GM19351 (cell line): ENCODE measurements at regions not wholly inside any gene's neighbourhood (a gene's known extent, or its start where the extent isn't known, plus 50 kb on each side); places are given as distances from the start of the nearest gene placed in this dataset.
"Not testable (repeated sequence)": the region's sequence is repeated elsewhere in the genome, so short reads cannot be mapped to it uniquely, and the experiment has no call there.

ENCODE experiments used
- ATAC-seq: cut with Tn5 transposase; IDR thresholded peaks from one replicate; pipeline ENCODE4 v1.9.1; 2021; ENCODE audit warnings: mild to moderate bottlenecking, moderate library complexity; ENCODE audit not compliant: unreplicated experiment

DNA sequence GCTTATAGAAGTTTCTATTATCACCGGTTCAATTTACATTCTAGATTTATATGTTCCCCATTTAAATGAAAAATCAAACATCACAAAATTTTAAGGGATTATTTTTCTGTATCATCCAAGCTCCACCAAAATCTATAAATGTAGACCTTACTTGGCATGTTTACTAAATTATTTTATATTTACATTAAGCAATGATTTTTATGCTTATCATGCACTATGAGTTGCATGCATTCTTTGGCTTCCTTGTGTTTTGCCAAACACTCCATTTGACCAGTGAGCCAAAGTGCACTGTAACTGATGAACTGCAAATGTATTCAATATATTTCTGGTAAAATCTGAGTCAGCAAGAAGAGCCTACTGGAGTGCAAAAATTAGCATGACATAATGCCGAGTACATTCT is 595.5 kb upstream of the PCDH7 start:
- ATAC-seq: not testable (repeated sequence)

DNA sequence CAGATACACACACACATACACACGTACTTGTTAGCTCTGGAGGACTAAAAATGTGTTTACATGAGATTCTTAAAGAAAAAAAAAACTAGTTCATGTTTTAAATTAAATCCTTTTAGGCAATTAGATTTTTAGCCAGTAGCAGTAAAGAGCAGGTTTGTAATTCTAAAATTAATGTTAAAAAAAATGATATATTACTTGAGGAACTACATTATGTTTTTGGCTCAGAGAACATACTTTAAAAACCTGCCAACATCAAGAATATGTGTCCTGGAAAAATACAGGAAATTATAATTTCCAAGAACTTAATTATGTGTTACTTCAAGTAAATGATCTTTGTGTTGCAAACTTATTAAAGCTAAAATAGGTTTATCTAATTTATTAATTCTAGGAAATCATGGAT is 594.3 kb upstream of the PCDH7 start:
- ATAC-seq: no peak

DNA sequence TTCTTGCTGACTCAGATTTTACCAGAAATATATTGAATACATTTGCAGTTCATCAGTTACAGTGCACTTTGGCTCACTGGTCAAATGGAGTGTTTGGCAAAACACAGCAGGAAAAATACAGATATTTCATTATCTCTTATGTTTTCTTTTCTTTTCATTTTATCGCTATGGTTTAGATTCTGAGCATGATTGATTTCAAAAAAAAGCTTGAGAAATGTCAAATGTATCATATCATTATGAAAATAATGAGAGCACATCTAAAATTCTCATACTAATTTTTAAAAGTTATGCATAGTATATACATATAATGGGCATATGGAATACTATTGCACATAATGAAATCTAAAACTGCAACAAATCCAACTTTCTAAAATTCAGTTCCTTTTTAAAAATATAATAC is 593.8 kb upstream of the PCDH7 start:
- ATAC-seq: no peak

DNA sequence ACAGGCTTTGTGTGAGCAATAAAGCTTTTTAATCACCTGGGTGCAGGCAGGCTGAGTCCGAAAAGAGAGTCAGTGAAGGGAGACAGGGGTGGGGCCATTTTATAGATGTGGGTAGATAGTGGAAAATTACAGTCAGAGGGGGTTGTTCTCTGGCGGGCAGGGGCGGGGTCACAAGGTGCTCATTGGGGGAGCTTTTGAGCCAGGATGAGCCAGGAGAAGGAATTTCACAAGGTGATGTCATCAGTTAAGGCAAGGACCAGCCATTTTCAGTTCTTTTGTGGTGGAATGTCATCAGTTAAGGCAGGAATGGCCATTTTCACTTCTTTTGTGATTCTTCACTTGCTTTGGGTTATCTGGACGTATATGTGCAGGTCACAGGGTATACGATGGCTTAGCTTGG is 571.3 kb upstream of the PCDH7 start:
- not testable (repeated sequence) for ATAC-seq

DNA sequence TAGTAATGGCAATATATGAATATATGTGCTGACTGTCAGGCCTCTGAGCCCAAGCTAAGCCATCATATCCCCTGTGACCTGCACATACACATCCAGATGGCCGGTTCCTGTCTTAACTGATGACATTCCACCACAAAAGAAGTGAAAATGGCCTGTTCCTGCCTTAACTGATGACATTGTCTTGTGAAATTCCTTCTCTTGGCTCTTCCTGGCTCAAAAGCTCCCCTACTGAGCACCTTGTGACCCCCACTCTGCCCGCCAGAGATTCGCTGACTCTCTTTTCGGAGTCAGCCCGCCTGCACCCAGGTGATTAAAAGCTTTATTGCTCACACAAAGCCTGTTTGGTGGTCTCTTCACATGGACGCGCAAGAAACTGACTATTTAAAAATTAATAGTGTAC is 570.6 kb upstream of the PCDH7 start:
- not testable (repeated sequence) for ATAC-seq

DNA sequence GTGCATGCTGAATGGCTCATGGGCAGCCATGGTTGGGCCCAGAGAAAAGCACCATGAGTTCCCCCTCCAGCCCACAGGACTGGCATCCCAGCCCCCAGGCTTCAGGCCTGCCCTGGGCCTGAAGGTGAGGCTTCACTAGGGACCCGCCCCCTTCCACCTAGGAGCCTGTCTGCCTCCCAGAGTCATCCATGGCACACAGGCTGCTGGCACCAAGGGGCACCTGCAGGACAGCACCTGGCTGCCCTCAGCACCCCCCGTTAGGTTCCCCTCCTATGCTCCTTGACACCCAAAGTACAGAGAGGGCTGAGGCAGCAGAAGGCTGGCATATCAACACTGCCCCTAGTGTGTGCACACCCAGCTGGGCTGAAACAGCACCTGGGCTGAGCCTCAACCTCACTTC is 566.7 kb upstream of the PCDH7 start:
- ATAC-seq: no peak

DNA sequence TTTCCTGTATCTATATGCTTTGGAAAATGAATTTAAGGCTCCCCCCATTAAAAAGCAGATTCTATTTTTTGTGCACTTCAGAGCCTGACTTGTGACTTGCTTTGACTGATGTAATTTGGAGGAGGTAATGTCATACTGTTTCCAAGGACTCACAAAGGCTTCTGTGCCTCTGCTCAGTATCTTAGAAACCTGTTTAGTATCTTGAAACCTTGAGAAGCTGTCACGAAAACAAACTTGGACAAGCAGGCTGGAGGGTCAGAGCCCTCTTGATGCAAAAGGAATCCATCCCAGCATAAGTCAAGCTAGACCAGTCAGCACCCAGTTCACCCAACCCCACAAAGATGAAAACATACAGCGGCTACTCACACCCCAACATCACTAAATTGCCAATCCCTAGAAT is 560.0 kb upstream of the PCDH7 start:
- ATAC-seq: no peak

DNA sequence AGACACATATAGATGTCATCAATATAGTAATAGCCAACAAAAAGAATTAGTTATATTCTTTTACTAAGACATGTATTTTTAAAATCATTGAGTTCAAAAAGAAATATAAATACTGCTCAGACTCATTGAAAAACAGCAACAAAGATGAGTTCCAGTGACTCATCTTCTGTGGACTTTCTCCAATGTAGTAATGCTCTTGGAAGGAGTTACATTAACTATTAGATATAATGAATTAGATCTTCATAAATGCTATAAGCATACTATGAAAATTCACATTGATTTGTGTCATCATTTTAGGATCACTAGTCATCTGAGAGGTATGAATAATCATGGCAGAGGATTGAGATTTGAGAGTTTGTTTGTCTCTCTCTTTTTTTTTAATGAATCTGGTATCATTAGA is 547.8 kb upstream of the PCDH7 start:
- no peak for ATAC-seq

DNA sequence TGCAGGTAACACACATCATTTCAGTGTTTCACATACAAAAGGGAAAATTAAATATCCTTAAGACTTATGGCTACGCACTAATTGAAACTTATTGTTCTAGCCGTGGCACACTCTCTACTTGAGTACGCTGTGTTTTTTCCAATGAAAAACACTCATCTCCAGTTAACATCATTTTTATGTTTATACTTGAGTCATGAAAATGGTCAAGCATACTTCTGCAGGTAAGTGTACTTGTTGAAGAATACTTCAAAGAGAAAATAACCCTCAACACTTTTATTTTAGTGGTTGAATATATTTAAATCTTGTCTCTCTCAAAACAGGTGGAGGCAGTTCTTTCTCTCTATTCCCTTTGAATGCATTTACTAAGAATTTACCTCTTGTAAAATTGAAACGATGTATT is 538.7 kb upstream of the PCDH7 start:
- no peak for ATAC-seq

DNA sequence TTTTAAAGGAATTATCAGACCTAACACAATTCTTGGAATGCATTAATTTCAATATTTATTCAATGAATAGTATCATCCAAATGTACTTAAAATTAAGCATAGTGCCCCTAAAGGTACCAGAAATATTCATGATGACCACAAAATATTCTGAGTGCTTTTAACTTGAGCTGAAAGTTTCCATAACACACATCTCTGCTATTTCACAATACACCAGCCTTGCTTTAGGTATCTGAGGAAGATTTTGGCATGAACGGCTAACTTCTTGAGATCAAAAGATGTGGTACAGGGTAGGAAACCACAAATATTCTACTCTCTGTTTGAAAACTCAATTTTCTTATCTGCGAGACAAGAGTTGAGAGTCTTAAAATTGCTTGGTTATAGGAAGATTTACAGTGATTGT is 538.3 kb upstream of the PCDH7 start:
- no peak for ATAC-seq

DNA sequence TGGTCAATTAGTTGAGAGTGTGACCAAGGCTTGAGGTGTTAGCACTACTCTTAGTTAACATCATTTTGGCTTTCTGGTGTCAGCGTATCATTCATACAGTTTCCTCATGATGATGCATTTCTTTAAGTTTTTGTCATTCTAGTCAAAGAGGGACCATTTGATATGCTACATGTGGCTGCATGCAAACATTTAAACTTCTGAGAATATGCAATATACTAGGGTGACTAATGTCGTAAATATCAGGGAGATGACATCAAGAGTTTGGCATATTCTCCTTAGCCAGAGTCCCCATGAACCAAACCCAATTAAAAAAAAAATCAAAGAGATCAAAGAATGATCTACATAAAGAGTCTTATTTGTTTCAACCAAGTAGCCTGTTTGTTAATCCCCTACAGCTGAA is 537.4 kb upstream of the PCDH7 start:
- ATAC-seq: no peak

DNA sequence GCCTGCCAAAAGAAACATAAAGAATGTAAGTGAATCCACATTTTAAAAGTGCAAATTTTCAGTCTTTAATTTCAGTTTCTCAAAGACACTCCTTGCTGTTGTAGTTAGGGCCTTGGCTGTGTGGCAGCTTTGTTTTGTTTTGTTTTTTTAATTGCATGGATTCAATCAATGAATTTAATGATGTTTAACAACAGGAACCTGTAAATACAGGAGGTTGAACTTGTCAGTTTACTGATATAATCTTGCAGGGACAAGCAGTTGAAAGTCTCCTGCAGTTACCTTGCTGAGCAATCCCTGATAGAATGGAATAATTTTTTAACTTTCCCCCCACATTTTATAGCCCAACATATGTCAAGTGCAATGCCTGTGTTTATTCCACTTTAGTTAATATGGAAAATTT is 528.3 kb upstream of the PCDH7 start:
- no peak for ATAC-seq

DNA sequence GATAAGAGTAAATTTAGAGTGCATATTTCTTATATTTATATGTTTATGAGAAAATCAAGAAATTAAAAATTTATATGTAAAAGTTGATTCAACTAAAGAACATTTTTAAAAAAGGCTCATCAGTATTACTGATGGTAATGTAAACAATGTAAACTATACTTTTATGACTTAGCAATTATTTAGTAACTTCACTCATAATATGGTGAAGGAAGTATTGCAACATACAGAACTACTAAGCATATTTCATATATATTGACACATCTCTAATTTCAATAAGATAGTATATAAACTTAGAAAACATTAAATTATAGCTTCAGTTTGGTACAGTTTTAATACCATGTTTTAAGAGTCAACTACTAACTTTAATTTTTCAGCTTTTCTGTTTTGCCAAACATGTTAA is 512.8 kb upstream of the PCDH7 start:
- ATAC-seq: no peak

DNA sequence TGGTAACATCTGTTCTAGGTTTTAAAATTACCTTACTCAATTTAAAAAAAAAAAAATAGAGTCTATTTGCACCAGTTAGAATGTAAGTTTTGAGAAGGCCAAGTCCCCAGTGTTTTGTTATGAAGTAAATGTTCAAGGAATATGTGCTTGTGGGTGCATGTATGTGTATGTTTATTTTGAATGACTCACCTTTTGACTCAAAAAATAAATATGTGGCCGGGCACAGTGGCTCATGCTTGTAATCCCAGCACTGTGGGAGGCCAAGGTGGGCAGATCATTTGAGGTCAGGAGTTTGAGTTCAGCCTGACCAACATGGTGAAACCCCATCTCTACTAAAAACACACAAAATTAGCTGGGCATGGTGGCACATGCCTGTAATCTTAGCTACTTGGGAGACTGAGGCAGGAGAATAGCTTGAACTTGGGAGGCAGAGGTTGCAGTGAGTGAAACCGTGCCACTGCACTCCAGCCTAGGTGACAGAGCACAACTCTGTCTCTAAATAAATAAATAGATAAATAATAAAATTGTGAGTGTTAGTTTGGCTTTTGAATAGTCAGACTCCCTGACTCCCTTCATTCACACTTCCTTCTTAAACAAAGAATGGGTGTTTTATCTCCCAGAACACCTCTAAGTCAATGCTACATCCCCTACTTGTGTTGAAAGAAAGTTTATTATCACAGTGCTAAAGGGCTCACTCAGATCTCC is 511.3 kb upstream of the PCDH7 start:
- ATAC-seq: no peak

DNA sequence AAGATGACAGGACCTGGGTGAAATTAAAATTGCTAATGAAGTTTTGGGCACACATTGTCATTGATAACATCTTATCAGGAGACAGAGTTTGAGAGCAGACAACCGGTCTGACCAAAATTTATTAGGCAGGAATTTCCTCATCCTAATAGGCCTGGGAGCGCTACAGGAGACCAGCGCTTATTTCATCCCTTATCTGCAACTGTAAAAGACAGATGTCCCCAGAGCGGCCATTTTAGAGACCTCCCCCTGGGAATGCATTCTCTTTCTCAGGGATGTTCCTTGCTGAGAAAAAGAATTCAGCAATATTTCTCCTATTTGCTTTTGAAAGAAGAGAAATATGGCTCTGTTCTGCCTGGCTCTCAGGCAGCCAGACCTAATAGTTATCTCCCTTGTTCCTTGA is 504.2 kb upstream of the PCDH7 start:
- ATAC-seq: not testable (repeated sequence)

DNA sequence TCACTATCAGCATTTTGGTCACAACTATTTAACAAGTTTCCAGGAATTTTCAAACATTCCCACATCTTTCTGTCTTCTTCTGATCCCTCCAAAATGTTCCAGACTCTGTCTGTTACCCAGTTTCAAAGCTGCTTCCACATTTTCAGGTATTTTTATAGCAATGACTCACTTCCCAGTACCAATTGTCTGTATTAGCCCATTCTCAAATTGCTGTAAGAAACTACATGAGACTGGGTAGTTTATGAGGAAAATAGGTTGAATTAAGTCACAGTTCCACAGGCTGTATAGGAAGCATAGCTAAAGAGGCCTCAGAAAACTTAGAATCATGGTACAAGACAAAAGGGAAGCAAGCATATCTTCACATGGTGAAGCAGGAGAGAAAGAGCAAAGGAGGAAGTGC is 475.0 kb upstream of the PCDH7 start:
- ATAC-seq: no peak

DNA sequence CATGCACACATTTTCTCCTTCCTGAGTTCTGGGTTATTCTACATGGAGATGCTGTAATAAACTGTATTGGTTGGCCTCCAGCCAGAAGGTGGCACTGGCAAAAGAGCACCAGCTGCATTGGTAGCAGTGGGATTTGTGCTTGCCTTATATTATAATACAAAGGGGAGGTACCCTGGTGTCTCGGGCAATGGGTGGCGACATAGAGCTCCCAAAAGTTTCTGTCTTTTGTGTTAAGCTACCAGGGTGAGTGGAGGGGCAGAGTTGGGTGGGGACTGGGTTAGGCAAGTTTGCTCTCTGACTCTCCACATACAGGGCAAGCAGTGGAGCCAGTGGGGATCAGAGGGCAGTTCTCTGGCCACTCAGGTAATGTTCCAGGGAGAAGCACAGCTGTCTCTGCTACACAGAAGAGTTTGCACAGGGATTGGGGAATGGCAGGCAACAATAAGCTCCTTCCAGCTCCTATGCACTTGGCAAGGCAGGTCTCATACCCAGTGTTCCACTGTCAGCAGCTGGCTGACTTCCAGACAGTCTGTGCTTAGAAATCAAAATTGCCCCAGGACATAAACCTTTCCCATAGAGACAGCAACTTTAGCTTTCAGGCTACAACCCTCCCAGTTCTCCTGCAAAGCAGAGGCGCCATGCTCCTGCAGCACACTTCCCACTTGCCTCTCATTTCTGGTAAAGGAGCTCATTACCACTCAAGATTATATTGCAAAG is 463.9 kb upstream of the PCDH7 start:
- ATAC-seq: no peak

DNA sequence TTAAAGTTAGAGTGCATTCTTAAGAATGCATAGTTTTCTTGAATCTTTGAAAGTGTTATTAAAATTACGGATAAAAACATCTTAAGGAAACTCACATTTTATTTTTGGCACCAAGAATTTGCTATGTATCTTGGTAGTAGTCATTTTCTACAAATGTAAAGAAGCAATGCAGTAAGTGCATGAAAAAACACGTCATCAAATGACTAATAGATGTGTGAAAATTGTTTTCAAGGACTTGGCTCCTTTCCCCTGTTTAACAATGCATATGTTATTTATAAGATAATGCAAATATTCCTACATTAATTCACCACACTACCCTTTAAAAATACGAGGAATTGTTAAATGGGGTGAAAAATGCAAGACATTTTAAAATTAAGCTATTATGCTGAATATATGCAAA is 461.2 kb upstream of the PCDH7 start:
- no peak for ATAC-seq

DNA sequence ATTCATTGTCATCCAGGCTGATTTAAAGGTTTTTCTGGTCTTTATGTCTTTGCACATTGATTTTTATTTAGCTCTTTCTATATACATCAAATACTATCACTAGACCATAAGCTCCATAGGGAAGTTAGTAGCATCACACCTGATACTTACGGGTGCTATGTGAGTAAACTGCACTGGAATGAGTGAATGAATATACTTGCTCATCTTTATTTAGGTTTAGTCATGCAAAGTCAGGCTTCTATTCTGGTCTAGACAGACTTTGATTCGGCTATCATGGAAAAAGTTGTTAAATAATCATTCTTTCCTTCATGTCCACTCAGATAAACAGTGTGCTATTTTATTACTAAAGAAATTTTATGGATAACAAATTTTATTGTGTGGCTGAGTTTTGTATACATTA is 457.8 kb upstream of the PCDH7 start:
- no peak for ATAC-seq

DNA sequence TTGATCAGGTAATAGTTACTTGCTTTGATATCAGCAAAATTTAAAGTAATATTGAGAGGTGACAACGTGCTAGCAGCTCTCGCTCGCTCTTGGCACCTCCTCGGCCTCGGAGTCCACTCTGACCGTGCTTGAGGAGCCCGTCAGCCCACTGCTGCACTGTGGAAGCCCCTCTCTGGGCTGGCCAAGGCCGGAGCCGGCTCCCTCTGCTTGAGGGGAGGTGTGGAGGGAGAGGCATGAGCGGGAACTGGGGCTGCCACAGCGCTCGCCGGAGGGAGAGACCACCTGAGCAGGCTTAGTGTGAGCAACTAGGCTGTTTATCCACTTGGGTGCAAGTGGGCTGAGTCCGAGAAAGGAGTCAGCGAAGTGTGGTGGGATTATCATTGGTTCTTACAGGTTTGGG is 455.7 kb upstream of the PCDH7 start:
- no peak for ATAC-seq

DNA sequence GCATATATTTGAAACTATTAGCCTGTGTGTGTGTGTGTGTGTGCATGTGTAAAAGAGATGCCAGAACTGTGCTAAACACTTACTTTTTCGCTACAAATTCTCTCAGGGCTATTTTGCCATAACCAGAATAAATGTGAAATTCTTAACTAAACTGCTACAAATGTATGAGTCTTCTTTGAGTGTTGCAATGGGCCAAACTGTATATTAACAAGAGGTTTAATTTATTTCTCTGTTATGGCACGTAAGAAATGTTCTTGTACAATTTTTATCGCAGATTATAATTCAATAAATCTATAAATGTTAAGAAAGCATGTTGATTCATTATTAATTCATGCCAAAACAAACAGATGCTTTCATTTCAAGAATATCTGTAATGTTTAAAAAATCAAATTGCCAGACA is 454.5 kb upstream of the PCDH7 start:
- ATAC-seq: no peak

DNA sequence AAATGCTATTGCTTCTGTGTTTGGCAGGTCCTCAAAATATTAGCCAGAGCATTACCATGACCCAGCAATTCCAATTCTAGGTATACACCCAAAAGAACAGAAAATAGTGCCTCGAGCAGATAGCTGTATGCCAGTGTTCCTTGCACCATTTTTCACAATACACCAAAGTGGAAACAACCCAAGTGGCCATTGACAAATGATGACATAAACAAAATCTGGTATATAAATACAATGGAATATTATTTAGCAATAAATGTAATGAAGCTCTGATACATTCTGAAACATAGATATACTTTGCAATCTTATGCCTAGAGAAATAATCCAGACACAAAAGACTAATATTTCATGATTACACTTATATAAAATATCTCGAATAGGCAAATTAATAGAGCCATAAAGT is 451.8 kb upstream of the PCDH7 start:
- no peak for ATAC-seq

DNA sequence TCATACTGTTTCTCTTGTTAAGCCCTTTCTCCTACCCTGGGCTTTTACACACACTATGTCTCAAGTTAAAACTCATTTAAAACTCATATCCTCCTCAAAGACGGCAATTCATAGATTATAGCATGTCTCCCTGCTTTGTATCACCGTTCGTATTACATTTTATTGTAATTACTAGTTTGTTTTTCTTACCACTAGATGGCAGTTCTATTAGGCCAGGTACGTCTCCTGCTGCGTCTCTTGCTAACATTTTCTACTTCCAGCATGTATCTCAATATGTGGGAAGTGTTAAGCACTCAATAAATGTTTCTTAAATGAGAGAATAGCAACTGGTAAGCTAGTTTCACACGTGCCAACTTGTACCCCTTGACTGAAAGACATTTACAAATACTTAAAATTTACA is 450.3 kb upstream of the PCDH7 start:
- no peak for ATAC-seq
